ENCODE measurements at regions not wholly inside any gene's neighbourhood (a gene's known extent, or its start where the extent isn't known, plus 50 kb on each side); places are given as distances from the start of the nearest gene placed in this dataset.
A peak's percentile ranks its signal among the peaks of the same experiment; 100 is the strongest.
"Not testable (repeated sequence)": the region's sequence is repeated elsewhere in the genome, so short reads cannot be mapped to it uniquely, and the experiment has no call there.

DNA sequence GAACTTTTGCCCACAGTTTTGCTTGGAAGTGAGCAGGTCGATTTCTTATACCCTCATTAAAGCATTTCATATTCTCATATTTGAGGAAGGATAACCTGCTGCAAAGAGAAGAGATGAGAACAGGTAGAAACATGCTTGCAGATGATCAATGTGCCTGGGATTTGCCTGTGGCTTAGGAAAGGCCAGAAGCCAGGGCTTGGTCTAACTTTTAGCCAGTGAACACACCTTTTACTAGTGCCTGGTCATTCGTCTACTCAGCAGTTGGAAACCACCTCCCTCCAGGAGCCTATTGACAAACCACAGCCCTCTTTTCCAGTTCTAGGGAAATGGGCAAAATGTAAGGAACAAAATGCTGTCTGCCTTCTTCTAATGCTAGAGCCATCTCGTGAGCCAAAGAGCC is 518.3 kb downstream of the ADRA2A start:
- no peak for DNase-seq (ENCODE audit: low spot score)

DNA sequence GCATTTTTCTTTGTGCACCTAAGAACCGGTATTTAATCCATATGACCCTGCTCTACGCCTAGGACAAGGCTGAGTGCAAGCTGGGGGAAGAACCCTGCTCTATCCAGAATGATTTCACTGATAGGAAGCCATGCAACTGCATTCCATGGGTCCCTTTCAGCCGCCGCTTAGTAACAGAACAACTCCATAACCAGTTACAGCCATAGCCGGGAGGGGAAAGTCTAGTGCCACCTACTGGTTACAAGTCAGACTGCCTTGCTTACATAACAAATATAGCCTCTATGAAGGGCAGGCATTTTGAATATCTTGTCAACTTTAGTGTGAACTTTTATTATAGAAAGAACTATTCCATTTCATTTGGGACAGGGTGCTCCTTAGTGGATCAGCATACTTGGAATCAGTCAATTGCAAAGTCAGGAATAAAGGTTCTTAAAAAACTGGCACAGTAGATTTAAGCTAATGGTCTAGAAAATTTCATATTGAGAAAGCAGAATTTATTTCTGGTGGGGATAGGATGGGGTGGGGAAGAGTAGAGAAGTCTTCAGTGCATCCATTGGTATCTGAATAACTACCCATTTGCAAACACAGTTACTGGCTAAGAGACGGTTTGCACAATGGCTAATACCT is 521.7 kb downstream of the ADRA2A start:
- DNase-seq (ENCODE audit: low spot score) = peak; percentile 73

DNA sequence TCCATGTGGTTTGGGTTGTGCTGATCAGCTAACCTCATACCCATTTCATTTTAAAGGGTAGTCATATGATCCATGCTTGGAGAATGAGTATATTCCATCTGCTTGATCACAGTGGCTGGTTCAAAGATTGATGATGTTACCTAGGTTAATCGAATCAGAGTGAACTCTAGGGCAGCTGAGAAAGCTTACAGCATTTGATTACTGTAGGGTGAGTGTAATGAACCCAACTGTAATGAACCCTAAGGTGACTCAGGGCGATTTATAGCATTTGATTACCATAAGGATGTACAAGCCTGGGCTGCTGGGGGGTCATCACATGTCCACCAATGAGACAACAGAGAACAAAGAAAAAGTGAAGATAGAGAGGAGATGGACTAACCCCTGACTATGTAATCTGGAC is 523.1 kb downstream of the ADRA2A start:
- no peak for DNase-seq (ENCODE audit: low spot score)

DNA sequence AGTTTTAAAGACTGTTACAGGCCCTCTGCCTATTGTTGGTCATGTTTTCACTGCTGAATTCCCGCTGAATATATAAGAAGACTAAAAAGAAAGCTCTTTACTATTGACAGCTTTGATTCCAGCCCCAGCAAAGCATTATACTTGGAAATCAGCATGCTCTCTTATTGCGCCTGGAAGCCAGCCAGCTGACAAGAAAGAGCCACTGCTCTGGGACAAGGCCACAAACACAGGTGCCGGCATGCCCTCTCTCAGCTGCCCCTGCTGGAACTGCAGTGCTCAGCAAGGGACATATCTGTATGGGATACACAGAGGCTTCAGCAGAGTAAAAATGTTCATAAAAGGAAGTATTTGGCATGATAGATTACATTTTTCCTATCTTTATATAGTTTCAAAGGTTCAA is 523.9 kb downstream of the ADRA2A start:
- DNase-seq (ENCODE audit: low spot score) = peak; percentile 82

DNA sequence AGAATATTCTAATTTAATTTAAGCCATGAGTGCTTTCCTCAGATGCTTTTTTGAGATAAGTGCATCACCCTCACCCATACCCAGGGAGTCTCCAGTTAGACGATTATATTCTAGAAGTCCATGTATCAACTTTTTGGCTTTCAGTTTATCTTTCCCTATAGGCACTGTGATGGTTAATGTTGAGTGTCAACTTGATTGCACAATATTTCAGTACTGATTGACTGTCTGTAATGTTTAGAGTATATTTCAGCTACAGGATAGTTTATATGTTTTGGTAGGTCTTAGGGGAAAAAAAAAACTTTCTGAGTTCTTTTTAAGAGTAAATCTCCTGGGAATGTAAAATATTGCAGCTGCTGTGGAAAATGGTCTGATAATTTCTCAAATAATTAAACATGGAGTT is 535.4 kb downstream of the ADRA2A start:
- DNase-seq (ENCODE audit: low spot score) = no peak

DNA sequence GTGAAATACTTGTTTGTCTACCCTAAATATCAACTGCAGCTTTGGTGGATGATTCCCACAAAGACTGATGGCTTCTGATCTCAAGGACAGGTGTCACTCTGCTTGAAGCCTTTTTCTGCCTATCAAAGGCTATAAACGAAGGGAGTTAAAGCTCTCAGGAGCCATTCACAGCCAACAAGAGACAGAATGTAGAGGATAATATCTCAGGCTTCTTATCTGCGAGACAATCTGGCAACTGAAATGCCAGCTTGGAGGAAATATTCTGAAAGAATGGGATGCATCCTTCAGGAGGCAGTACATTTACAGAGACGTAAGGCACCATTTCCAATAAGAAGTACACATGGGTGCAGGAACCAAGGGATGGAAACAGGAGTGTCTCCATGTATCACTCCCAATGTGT is 549.4 kb downstream of the GPAM start:
- no peak for DNase-seq (ENCODE audit: low spot score)

DNA sequence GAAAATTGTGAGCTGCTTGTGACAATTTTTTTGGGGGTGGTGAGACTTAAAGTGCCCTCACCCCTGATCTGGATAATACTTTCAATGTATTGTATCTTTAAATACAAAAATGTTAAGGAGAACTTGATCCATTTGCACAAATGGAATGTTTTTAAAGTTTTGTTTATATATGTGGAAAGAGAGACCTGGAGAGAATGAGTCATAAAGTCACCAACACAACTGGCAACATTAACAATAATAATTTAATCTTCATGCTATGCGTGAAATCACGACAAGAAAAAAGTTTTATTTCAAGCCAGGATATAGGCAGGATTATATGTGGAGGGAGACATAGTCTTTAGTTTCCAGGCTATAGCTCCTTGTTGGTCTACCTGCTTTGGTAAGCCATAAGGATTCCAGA is 537.5 kb downstream of the GPAM start:
- no peak for DNase-seq (ENCODE audit: low spot score)

DNA sequence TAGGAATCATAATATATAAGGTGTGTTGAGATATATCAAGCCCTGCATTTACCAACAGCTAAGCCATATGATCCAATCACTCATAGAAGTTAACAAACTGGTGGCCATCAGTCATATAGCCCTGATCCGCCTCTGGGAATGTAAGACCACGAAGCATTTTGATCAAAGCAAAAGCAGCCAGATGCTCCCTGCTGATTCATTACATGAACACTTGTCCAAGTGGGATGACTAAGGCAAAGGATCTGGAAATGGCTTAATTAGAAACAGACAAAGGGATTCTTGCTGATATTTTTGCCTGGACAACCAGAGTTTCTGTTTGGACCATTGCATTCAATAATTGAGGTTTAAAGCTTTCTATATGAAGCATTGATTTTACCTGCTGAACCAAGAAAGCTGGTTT is 535.5 kb downstream of the GPAM start:
- peak; percentile 38 for DNase-seq (ENCODE audit: low spot score)

DNA sequence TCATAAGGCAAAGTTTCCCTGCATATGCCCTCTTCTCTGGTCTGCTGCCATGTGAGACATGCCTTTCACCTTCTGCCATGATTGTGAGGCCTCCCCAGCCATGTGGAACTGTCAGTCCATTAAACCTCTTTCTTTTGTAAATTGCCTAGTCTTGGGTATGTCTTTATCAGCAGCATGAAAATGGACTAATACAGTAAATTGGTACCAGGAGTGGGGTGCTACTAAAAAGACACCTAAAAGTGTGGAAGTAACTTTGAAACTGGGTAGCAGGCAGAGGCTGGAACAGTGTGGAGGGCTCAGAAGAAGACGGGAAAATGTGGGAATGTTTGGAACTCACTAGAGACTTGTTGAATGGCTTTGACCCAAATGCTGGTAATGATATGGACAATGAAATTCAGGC is 534.5 kb downstream of the GPAM start:
- not testable (repeated sequence) for DNase-seq (ENCODE audit: low spot score)

DNA sequence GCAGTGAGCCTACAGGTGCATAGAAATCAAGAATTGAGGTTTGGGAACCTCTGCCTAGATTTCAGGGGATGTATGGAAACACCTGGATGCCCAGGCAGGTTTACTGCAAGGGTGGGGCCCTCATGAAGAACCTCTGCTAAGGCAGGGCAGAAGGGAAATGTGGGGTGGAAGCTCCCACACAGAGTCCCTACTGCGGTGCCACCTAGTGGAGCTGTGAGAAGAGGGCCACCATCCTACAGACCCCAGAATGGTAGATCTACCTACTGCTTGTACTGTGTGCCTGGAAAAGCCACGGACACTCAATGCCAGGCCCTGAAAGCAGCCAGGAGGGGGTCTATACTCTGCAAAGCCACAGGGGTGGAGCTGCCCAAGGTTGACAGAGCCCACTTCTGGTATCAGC is 533.5 kb downstream of the GPAM start:
- DNase-seq (ENCODE audit: low spot score) = no peak

DNA sequence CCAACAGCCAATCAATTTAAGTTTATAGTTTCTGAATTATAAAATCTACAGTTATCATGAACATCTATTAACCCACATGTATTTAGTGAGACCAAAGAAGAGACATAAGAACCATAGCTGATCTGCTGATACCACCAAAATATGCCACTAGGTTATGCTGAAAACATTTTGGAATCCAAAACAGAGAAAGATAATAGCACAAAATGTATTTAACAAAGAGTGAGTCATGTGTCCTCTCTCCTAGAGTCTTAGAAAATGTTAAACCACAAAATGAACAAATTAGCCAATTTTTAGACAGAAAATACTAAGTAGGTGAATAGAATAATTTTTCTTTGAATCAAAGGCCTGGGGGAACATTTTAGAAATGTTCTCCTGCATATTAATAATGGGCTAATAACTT is 527.5 kb downstream of the GPAM start:
- DNase-seq (ENCODE audit: low spot score) = no peak

DNA sequence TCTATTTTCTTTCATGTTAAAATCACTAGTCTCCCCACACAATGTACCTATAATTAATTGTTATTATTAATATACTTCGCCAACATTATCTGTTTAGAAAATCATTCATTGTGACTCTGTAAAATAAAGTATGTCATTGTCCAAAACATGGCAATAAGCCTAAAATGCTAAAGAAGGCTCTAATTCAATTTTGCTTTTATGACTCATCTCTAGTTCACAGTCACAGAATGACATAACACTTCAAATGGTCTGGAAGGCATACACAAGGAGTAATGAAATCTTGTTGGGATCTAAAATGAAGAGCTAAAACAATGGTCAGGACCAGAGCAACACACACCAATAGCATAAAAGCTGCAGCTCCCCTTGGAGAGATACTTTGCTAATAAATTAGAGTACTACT is 505.8 kb downstream of the GPAM start:
- DNase-seq (ENCODE audit: low spot score) = no peak

DNA sequence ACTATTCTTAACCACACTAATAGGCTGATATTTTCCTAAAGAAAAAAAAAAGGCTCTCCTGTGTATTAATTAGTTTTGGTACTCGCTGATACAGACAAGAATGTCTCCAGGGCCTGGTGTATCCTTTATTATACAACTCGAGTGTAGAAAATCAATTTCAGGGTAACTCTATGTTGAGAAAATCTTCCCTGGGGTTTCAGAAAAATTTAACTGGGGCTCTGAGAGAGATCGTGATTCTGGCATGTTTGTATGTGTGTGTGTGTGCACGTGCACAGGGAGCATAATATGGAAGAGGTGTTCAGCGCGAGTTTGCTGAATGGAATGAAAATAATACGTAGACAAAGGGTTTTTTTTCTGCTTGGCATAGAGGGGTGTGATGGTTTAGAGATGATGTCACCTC is 496.8 kb downstream of the GPAM start:
- DNase-seq (ENCODE audit: low spot score) = no peak

DNA sequence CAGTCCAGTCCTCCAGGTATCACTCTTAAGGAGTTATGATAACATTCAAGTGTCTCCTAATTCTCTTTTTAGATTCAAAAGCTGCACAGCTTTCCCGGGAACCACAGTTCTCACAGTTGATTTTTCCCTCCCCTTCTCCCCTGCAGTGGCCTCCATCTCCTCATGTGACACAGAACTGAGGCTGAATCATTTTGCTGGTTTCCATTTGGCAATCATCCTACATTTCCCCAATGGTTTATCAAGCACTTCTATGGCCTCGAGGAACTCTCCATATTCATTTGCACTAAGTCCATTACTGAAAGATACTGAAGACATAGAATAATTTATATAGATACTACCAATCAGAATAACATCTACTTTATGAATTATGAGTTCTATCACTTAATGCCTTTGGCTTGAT is 484.9 kb downstream of the GPAM start:
- no peak for DNase-seq (ENCODE audit: low spot score)

DNA sequence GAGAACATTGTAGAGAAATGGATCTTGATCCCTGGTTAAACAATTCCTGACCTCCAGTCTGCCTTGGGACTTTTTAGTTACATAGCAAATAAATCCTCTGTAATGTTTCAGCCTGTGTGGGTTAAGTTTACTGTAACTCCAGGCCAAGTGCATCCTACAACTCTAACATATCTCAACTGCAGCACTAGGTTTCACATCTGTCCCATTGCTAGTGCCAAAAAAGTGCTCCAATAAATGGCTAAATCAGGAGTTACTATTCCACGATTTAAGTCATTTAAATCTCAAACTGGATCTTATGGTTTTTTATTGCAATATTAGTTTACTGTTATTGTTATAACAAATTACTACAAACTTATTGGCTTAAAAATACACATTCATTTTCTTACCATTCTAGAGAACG is 479.6 kb downstream of the GPAM start:
- no peak for DNase-seq (ENCODE audit: low spot score)

DNA sequence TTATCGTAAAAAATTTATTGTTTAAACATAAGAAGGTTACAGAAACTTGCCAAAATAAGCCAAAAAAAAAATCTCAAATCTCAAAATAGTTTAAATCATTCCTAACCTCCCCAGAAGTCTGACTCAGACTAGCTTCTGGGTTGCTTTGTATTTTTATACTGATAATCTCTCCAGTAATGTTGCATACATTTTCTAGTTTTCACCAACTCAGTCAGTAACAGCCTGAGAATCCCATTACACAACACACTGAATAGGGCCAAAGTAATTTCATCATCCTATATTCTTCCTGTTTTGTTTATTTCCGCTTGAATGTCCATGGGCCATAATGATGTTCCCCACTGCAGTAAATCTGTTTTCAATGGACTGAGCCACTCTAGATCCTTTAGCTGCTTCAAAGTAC is 478.5 kb downstream of the GPAM start:
- no peak for DNase-seq (ENCODE audit: low spot score)

DNA sequence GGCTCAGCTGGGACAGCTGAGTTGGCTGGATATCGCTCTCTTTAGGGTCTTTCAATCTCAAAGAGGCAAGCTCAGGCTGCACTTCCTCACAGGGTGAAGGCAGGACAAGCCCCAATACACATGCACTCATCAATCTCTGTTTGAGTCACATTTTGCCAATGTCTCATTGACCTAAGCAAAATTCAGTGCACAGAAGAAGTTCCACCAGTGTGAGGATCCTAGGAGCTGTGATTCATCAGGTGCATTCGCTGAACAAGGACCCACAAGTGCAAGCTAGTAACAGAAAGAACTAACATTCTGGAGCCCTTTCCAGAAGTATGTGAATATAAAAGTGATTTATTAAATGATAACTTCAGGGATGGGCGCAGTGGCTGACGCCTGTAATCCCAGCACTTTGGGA is 477.2 kb downstream of the GPAM start:
- DNase-seq (ENCODE audit: low spot score) = no peak

DNA sequence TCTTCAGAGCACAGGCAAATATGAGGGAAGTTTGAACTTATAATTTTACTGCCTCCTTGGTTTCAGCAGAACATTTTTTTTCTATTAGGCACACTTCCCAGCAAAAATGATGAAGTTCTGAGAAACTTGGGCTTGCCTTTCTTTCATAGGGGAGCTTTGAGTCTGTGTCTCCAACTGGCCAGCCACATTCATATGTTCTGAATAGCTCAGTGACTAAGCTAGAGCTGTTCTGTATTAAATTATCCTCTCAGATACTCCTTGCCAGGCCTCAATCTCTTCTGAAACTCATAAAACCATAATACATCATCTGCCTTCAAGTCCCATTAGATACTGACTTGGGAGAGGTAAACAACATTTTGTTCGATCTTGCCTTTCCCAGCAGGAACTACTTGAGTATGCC is 476.5 kb downstream of the GPAM start:
- no peak for DNase-seq (ENCODE audit: low spot score)

DNA sequence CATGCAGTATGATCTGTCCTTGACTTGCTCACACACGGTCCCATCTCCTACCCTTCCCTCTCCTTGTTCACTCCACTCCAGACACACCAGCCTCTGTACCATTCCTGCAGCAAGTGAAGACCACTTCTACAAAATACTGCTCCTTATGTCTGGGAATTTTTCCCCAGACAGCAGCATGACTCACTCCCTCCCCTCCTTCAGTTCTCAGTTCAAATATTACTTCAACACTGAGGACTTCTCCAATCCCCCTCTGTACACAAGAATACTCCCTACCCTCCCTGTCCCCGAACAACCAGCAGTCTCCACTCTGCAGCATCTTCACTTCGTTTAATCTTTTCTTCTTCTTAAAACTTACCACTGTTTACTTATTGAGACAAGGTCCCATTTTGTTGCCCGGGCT is 474.0 kb downstream of the GPAM start:
- no peak for DNase-seq (ENCODE audit: low spot score)

DNA sequence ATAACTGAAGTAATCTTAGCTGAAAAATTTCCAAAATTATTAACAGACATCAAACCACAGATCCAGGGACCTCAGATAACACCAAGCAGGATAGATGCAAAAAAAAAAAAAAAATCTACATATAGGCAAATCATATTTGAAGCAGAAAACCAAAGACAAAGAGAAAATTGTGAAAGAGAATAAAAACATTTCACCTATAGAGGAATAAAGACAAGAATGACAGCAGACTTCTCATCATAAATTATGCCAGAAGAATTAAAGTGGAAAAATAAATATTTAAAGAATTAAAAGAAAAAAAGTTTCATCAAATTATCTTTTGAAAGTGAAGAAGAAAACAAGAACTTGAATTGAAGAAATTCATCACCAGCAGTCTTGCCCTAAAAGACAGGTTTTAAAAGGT is 467.5 kb downstream of the GPAM start:
- no peak for DNase-seq (ENCODE audit: low spot score)

DNA sequence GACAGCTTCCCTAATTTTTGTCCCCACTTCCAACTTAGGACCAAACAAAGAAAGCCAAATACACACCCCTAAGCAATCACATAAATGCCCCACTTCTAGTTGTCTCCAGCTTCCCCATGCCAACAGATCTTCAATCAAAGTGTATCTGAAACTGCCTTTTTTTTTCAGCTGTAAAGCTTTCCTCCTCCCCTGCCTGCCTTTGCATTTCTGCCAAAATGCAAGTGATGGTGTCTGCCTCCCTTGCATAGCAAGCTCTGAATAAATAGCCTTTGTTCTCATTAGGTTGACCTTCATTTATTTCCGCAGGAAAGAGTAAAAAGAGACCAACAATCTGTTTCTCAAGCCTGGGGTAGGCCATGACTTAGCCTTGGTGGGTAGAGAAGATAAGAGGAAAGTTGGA is 459.4 kb downstream of the GPAM start:
- DNase-seq (ENCODE audit: low spot score) = no peak

DNA sequence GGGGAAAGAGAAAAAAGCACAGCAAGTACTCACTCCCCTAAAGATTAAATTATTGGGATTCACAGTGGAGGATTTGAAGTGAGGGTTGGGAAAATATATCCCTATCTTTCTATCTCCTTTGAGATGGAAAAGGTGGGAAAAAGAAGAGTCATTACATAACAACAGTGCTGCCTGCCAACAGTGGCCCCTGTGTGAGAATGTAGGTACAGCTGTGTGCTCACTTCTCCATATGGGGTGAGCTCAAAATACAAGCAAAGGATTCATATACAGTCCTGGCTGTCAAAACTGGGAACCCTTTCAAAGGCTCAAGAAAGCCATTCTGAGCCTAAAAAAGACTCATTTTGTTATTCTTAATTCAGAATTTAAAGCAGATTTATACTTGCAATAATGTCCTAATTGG is 458.5 kb downstream of the GPAM start:
- no peak for DNase-seq (ENCODE audit: low spot score)

DNA sequence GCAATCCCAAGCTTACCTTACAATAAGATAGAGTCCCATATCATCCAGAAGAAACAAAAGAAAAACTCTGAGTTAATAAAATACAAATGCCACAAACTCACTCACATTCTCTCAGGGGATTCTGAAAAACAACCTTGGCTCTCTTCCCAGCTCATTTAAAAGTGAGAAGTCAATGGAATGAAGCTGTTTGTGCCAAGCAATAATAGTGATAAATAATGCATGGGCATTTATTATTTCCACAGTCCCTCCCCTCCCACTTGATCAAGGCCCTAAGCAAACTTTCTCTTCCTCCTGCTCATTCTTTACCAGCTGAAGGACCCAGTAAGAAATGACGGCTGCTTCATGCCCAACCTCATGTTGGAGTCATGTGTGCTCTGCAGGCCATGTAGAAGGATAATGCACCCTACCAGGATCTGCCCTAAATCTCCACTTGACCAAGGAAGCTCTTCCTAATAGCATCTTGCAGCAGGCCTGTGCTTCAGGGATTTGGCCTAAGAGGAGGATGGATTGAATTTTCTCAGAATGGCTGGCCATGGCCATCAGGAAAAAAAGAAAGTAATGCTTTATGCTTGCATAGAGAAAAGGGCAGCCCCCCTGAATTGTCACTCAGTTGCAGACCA is 451.3 kb downstream of the GPAM start:
- no peak for DNase-seq (ENCODE audit: low spot score)

DNA sequence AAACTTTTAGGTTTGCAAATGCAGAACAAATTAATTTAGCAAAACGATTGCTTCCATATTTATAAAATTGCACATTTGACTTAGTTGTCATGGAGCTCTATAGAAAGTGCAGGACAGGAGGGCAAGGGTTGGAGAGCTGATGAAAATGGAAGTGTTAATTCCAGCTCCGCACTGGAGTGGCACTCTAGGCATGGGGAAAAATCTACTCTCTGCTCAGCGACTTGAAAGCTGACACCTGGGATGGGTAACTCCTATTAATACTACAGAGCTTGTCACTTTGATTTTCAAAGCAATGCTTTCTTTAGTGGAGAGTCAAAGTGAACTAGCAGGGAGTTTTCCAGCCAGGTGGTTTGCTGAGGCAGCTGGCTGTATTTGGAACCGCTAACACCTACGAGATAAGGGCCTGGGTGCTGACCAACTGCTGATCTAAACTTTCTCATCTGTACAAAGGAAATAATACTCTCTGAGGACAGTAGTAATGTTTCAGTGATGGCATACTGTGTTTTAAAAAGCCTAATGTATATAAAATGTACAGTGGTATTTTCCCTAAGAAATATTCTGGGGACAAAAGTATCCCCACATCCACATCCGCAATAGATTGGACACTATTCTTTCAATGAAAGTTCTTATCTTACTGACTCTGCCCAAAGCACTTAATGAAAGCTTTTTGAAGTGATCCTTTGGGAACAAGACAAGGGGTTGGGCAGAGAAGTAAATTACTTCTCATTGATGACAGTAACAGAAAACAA is 444.3 kb downstream of the GPAM start:
- DNase-seq (ENCODE audit: low spot score) = no peak
